Gastroesophageal sphincter (tissue), 4 donors: ENCODE measurements at regions not wholly inside any gene's neighbourhood (a gene's known extent, or its start where the extent isn't known, plus 50 kb on each side); places are given as distances from the start of the nearest gene placed in this dataset.

Experiments used
- ATAC-seq: fragments of 150-250 bp; one replicate; pipeline ENCODE4 v1.9.1; 2016; ENCODE audit warnings: mild to moderate bottlenecking, moderate library complexity
- H3K27ac ChIP-seq, 4 donors: fragments of 200-600 bp; sonication (generic) in 3 of 4; 1 replicate in 3 of 4; 2 replicates in 1 of 4; pipeline ENCODE4 v1.5.1; 2016 to 2019
- H3K27me3 ChIP-seq: fragments of 200-600 bp; sonication (generic); one replicate; pipeline ENCODE4 v1.5.1; 2019
- H3K36me3 ChIP-seq, 2 donors: fragments of 200-600 bp; sonication (generic); one replicate each; pipeline ENCODE4 v1.5.1; 2019; ENCODE audit warnings: control low read depth in 1 of 2
- H3K4me1 ChIP-seq, 3 donors: fragments of 200-600 bp; sonication (generic); 1 replicate in 2 of 3; 2 replicates in 1 of 3; pipeline ENCODE4 v1.5.1; 2016 to 2019; ENCODE audit warnings: control low read depth in 2 of 3
- H3K4me3 ChIP-seq, 2 donors: fragments of 200-600 bp; sonication (generic); one replicate each; pipeline ENCODE4 v1.5.1; 2019; ENCODE audit warnings: mild to moderate bottlenecking in 1 of 2, moderate library complexity in 1 of 2
- H3K9me3 ChIP-seq, 3 donors: fragments of 200-600 bp; sonication (generic); one replicate each; pipeline ENCODE4 v1.5.1; 2017 to 2019; ENCODE audit warnings: control low read depth in 2 of 3
- EP300 ChIP-seq: sonication (generic); formaldehyde crosslinking; IDR thresholded peaks from one replicate; pipeline ENCODE4 v1.6.1; 2017; ENCODE audit warnings: antibody characterized with exemption, mild to moderate bottlenecking
- POLR2A ChIP-seq, 2 donors: fragments of 450-650 bp; IDR thresholded peaks; one replicate each; pipeline ENCODE4 v1.6.1; 2017; ENCODE audit warnings: antibody characterized with exemption in 2 of 2, mild to moderate bottlenecking in 2 of 2, moderate library complexity in 1 of 2
- POLR2AphosphoS5 ChIP-seq: sonication (generic); formaldehyde crosslinking; IDR thresholded peaks from one replicate; pipeline ENCODE4 v1.6.1; 2017; ENCODE audit warnings: antibody characterized with exemption
- WGBS, 2 donors: methylation state at CpG; one replicate each; pipeline ENCODE4 v1.1.5; 2018; ENCODE audit warnings: low coverage in 1 of 2; 5-methylcytosine and 5-hydroxymethylcytosine counted together
- TF ChIP-seq, protein P1 (sequence below), 4 experiments: fragments of 200-600 bp in 2 of 4; fragments of 450-650 bp in 2 of 4; sonication (generic) in 1 of 4; IDR thresholded peaks; one replicate each; pipeline ENCODE4 v1.5.1; 2017 to 2019; ENCODE audit warnings: antibody characterized with exemption in 4 of 4, mild to moderate bottlenecking in 2 of 4, moderate library complexity in 2 of 4

DNA sequence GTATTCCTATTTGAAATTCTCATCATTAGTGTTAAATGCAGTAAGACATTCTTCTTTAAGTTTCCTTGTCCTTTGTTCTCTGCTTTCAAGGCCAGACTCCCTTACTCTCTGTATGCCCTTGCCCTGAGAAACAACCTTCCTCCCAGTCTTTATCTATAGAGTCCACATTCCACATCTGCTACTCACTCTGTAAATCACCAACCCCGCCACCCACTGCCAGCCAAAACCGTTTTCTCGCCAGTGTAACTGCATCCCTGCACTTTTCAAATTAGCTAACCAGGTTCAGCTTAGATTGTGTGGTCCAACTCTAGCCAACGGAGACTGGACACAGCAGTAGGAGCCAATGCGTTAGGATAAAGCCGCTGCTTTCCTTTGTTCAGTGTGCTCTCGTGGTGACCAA lies 402.4 kb upstream of the PDZRN3 start:
- no peak for ATAC-seq
- Histone ChIP-seq H3K4me1 (no peaks in the 10 kb centered on the region), H3K27ac (no peak overlapping the region), H3K4me3 (no peak overlapping the region), H3K9me3 (no peaks in the 10 kb centered on the region), H3K36me3 (no peaks in the 10 kb centered on the region), H3K27me3 (no peaks in the 10 kb centered on the region)
- 78 to 79% methylated on average over 7 of the region's 7 CpGs for WGBS, 2 donors
- no peak for TF ChIP-seq POLR2AphosphoS5
- TF ChIP-seq POLR2A (IDR thresholded peaks at IDR 0.05), result no peak
- TF ChIP-seq, protein P1, sequence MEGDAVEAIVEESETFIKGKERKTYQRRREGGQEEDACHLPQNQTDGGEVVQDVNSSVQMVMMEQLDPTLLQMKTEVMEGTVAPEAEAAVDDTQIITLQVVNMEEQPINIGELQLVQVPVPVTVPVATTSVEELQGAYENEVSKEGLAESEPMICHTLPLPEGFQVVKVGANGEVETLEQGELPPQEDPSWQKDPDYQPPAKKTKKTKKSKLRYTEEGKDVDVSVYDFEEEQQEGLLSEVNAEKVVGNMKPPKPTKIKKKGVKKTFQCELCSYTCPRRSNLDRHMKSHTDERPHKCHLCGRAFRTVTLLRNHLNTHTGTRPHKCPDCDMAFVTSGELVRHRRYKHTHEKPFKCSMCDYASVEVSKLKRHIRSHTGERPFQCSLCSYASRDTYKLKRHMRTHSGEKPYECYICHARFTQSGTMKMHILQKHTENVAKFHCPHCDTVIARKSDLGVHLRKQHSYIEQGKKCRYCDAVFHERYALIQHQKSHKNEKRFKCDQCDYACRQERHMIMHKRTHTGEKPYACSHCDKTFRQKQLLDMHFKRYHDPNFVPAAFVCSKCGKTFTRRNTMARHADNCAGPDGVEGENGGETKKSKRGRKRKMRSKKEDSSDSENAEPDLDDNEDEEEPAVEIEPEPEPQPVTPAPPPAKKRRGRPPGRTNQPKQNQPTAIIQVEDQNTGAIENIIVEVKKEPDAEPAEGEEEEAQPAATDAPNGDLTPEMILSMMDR (IDR thresholded peaks at IDR 0.05), result no peak
- no peak for TF ChIP-seq EP300

DNA sequence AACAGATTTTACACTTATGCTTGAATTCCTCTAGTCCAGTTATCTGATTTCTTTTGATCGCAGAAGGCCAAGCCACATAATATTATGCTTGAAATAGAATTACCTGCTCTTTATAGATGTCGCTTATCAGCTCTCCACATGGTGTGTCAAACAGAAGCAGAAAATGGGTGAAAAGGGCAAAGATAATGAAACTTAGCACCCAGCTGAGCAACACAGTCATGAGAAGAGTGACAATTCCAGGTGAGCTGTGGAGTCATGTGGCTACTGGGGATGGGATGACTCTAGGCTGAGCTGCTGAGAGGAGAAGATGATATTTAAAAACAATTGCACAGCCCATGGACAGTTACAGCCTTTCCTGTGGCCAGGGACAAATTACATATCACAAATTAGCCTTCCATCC lies 398.7 kb upstream of the PDZRN3 start:
- no peaks in the 10 kb centered on the region for H3K4me1 ChIP-seq
- H3K4me3 ChIP-seq, result no peak overlapping the region
- H3K27me3 ChIP-seq, result no peaks in the 10 kb centered on the region
- no peaks in the 10 kb centered on the region for H3K36me3 ChIP-seq
- H3K9me3 ChIP-seq, result no peaks in the 10 kb centered on the region
- TF ChIP-seq POLR2AphosphoS5, result no peak
- no peak for TF ChIP-seq POLR2A (IDR thresholded peaks at IDR 0.05)
- no peak for TF ChIP-seq EP300
- TF ChIP-seq, protein P1 (IDR thresholded peaks at IDR 0.05), result no peak
- no peak for ATAC-seq
- 94 to 97% methylated on average over 2 of the region's 2 CpGs for WGBS, 2 donors
- H3K27ac ChIP-seq, result no peak overlapping the region

DNA sequence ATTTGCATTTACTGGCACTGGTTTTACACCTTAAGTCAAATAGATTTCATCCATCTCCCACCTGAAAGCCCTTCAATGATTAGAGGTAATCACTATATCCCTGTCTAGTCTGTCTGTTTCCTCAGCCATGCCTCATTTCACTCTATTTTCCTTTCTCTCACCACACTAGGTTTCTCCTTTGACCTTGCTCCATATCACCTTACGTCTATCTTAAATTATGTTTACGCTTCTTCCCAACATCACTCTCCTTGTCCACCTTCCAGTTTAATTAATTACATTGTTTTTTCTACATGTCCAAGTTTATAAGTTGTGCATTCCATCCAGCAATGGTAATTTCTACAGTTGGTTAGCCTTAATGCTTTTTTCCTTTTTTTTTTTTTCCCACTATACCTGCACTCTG lies 396.7 kb upstream of the PDZRN3 start:
- Histone ChIP-seq H3K27ac (no peak overlapping the region), H3K36me3 (no peaks in the 10 kb centered on the region), H3K4me1 (no peaks in the 10 kb centered on the region), H3K9me3 (no peaks in the 10 kb centered on the region), H3K27me3 (no peaks in the 10 kb centered on the region), H3K4me3 (no peak overlapping the region)
- no peak for ATAC-seq
- TF ChIP-seq EP300 (no peak), POLR2A (IDR thresholded peaks at IDR 0.05) (no peak), POLR2AphosphoS5 (no peak)
- TF ChIP-seq, protein P1 (IDR thresholded peaks at IDR 0.05), result no peak
- WGBS, 2 donors, result 40 to 49% methylated on average over 2 of the region's 2 CpGs

DNA sequence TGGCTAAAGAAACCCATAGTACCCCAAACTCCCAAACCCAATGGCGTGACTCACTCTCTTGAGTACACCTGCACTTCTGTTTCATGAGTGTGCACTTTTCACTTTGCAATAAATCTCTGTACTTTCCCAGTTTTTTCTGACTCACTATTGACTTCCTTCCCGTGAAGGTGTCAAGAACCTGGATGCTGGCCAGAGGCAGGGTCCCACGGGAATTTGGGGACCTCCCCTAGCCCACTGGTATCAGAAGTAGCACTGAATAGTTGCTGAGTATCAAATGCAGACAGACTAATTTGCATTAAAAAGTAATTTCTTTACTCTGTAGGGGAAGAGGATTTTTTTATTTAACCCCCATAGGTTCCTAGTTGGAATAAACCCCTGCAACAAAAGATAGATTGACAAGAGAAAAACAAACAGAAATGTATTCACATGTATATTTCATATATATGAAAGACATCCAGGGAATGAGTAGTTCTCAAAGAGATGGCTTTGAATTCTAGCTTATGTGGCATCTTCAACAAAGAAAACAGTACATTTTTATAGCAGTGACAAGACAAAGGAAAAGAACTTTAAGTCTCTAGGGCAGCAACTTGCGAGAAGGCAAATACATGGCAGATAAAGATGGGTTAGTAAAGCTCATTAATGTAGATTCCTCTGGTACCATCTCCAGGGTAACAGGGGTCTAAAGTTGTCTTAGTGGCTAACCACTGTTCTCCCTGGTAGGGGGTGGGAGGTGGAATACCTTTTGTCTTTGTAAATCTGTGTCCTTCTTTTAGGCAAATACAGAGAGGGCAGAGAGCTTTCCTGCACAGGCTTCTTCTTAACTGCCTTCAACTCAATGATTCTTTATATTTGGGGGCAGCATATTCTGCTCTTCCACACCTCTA lies 385.5 kb upstream of the PDZRN3 start:
- H3K36me3 ChIP-seq, result no peaks in the 10 kb centered on the region
- H3K4me3 ChIP-seq, result no peak overlapping the region
- WGBS, 2 donors, result 38 to 71% methylated on average over 2 to 4 of the region's 4 CpGs
- no peak for ATAC-seq
- no peak overlapping the region for H3K27ac ChIP-seq
- no peaks in the 10 kb centered on the region for H3K9me3 ChIP-seq
- no peaks in the 10 kb centered on the region for H3K27me3 ChIP-seq
- TF ChIP-seq POLR2A (IDR thresholded peaks at IDR 0.05) (no peak), POLR2AphosphoS5 (no peak), EP300 (no peak)
- TF ChIP-seq, protein P1 (IDR thresholded peaks at IDR 0.05), result no peak
- H3K4me1 ChIP-seq, result no peaks in the 10 kb centered on the region

DNA sequence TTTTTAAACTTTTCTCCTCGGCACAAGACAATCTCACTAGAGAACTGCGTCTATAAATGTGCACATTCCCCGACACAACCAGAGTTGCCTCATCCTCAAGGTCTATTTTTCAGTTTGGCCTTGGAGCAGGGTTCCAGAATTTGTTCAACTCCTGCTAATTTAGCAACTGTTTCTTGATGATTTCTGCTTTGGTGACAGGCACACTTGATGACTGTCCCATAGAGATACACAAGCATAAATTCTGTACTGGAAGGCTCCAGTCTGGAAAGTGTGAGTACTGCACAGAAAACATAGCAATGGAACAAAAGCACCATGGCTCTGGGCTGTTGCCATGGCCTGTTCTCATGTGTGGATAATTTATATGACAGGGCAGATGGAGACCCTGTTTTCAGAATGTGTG lies 379.6 kb upstream of the PDZRN3 start:
- no peaks in the 10 kb centered on the region for H3K36me3 ChIP-seq
- H3K4me1 ChIP-seq, result no peaks in the 10 kb centered on the region
- no peak overlapping the region for H3K27ac ChIP-seq
- no peak for TF ChIP-seq POLR2A (IDR thresholded peaks at IDR 0.05)
- 19 to 23% methylated on average over 3 of the region's 3 CpGs for WGBS, 2 donors
- no peak for ATAC-seq
- H3K9me3 ChIP-seq, result no peaks in the 10 kb centered on the region
- no peaks in the 10 kb centered on the region for H3K27me3 ChIP-seq
- H3K4me3 ChIP-seq, result no peak overlapping the region
